Activated CD4-positive, alpha-beta T cell treated with anti-CD3 and anti-CD28 coated beads, Interleukin-2, amount 10 ng/mL, durations not matched to agents 24 days and 14 days (primary cell): ENCODE measurements at regions not wholly inside any gene's neighbourhood (a gene's known extent, or its start where the extent isn't known, plus 50 kb on each side); places are given as distances from the start of the nearest gene placed in this dataset.
A peak's percentile ranks its signal among the peaks of the same experiment; 100 is the strongest.
"Not testable (repeated sequence)": the region's sequence is repeated elsewhere in the genome, so short reads cannot be mapped to it uniquely, and the experiment has no call there.

Experiments
- DNase-seq: peaks from one replicate; pipeline ENCODE4 v3.0.0; 2022
- H3K27ac Mint-ChIP-seq: one replicate; pipeline ENCODE4 v1.8.0; 2022; ENCODE audit warnings: mild to moderate bottlenecking, mixed read lengths
- H3K27me3 Mint-ChIP-seq: one replicate; pipeline ENCODE4 v1.8.0; 2022; ENCODE audit warnings: mixed read lengths
- H3K36me3 Mint-ChIP-seq: one replicate; pipeline ENCODE4 v1.8.0; 2022; ENCODE audit warnings: low read depth, mild to moderate bottlenecking, mixed read lengths
- H3K4me1 Mint-ChIP-seq: one replicate; pipeline ENCODE4 v1.8.0; 2021; ENCODE audit warnings: mixed read lengths
- H3K4me3 Mint-ChIP-seq: one replicate; pipeline ENCODE4 v1.8.0; 2022; ENCODE audit warnings: mild to moderate bottlenecking, moderate library complexity, mixed read lengths
- H3K9me3 Mint-ChIP-seq: one replicate; pipeline ENCODE4 v1.8.0; 2021; ENCODE audit warnings: mixed read lengths
- intact Hi-C: fragments of 100-400 bp; cut with micrococcal nuclease; formaldehyde crosslinking; loops from one replicate; pipeline ENCODE4 v1.15.1; 2023

DNA sequence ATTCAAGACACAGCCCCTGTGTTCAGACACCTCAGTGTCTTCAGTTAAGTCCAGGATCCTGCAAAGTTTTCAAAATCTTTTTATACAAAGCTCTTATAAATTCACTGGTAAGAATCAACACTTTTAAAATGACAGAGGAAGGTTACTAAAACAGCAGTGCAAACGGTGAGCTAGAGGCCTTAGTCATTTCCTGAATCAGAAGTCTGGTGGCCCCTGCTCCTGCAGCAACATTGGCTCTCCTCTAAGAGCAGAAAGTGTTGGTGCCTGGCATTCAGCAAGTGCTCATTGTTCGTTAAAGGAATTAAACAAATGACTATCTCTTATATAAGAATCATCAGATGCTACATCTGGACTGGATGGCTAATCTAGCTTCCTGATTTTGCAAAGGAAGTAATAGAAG lies 282.9 kb downstream of the PTGER3 start:
- Mint-ChIP-seq H3K27me3 (no peaks in the 10 kb centered on the region), H3K4me3 (no peak overlapping the region), H3K36me3 (no peaks in the 10 kb centered on the region), H3K9me3 (no peaks in the 10 kb centered on the region), H3K27ac (no peak overlapping the region), H3K4me1 (no peaks in the 10 kb centered on the region)
- DNase-seq = peak; percentile 60
- intact Hi-C loops = no loop called here

DNA sequence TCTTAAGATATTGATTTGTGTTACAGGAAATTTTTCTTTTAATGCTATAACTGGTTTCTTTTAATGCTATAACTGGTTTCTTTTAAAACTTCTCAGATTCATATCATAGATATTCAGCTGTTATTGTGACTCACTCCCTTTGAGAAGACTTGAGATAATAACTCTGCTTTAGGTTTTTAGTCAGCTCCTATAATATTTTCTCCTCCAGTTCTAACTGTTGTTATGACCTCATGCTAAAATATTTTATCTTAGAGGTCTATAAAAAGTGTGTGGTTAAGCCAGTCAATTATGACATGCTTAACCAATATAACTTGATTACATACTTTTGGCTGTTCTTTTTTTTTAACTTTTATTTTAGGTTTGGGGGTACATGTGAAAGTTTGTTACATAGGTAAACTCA lies 280.2 kb downstream of the PTGER3 start:
- Mint-ChIP-seq H3K27ac (no peak overlapping the region), H3K27me3 (no peaks in the 10 kb centered on the region), H3K36me3 (no peaks in the 10 kb centered on the region), H3K4me3 (no peak overlapping the region), H3K4me1 (no peaks in the 10 kb centered on the region), H3K9me3 (peaks cover 11% of the 10 kb centered on the region)
- no peak for DNase-seq
- intact Hi-C loops = no loop called here

DNA sequence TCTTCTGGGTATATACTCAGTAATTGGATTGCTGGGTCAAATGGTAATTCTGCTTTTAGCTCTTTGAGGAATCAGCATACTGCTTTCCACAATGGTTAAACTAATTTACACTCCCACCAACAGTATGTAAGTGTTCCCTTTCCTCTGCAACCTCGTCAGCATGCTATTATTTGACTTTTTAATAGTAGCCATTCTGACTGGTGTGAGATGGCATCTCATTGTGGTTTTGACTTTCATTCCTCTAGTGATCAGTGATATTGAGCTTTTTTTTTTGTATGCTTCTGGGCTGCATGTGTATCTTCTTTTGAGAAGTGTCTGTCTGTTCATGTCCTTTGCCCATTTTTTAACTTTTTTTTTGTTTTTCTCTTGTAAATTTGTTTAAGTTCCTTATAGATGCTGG lies 279.4 kb downstream of the PTGER3 start:
- Mint-ChIP-seq H3K9me3 (peaks cover 11% of the 10 kb centered on the region), H3K4me3 (no peak overlapping the region), H3K36me3 (no peaks in the 10 kb centered on the region), H3K4me1 (no peaks in the 10 kb centered on the region), H3K27me3 (no peaks in the 10 kb centered on the region), H3K27ac (no peak overlapping the region)
- intact Hi-C loops = no loop called here
- no peak for DNase-seq

DNA sequence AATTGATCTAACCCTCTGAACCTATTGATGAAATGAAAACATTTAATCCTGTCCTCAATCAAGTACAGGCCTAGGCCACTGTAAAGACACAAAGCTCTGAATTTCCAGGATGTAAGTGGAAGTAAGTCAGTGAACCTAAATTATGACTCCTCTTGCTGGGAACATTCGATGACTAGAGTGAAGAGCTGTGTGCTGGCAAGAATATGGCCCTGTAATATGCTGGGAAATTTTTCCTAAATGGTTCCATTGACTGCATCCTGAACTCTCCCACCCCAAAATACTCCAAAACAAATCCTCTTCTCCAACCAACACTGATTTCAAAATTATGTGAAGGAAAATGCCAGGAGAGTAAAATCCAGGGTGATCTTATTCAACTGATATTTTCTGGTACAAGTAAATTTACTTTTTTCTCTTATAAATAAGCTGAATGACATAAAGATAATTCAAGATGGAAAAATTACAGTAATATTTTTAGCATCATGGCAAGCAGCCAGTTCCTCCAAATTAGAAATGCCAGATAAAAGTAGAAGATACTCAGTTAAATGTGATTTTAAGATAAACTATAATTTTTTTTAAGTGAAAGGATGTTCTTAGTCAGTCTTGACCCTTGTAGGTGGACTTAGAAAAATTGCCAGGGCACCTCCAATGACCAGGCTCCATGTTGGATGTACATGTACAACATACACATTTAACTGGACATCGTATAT lies 269.4 kb downstream of the PTGER3 start:
- no peak overlapping the region for H3K27ac Mint-ChIP-seq
- no peaks in the 10 kb centered on the region for H3K4me1 Mint-ChIP-seq
- no peaks in the 10 kb centered on the region for H3K27me3 Mint-ChIP-seq
- no peak for DNase-seq
- H3K36me3 Mint-ChIP-seq = no peaks in the 10 kb centered on the region
- H3K9me3 Mint-ChIP-seq = no peaks in the 10 kb centered on the region
- intact Hi-C loops = no loop called here
- no peak overlapping the region for H3K4me3 Mint-ChIP-seq

DNA sequence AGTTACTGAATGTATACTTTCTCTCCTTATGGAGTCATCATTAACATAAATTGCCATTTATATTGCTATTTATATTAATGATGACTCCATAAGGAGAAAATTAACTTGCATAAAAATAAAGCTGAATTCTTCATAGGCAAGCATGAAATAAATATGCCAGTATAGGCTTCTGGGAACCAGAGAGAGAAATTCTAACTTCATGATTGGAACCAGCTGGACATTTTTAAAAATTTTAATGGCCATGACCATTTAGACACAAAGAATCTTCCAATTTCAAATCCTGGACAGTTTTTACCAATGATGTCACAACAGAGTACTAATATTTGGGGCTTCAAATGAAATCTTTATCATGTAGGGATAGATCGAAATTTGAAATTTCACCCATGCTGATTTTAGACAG lies 268.7 kb downstream of the PTGER3 start:
- DNase-seq = no peak
- Mint-ChIP-seq H3K27me3 (no peaks in the 10 kb centered on the region), H3K27ac (no peak overlapping the region), H3K4me1 (no peaks in the 10 kb centered on the region), H3K9me3 (no peaks in the 10 kb centered on the region), H3K36me3 (no peaks in the 10 kb centered on the region), H3K4me3 (no peak overlapping the region)
- intact Hi-C loops = no loop called here

DNA sequence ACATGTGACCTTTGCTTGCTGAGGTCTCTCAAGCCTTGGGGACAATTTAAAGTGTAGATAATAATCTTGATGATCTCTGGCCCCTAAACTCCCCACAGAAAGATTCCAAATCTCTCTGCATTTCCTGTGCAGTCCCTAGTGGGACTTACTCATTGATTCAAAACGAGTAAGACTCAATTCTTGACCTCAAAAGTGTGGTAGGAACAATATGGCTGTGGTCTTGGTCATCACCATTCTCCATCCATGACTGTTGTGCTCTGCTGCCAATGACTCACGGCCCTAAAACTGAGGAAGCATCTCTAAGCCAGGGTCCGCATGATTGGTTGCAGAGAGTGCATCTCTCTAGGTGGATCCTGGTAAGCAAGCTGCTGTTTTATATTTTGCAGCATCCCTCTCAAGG lies 268.0 kb downstream of the PTGER3 start:
- no peak for DNase-seq
- Mint-ChIP-seq H3K4me1 (no peaks in the 10 kb centered on the region), H3K36me3 (no peaks in the 10 kb centered on the region), H3K27ac (no peak overlapping the region), H3K4me3 (no peak overlapping the region), H3K9me3 (no peaks in the 10 kb centered on the region), H3K27me3 (no peaks in the 10 kb centered on the region)
- intact Hi-C loops = no loop called here

DNA sequence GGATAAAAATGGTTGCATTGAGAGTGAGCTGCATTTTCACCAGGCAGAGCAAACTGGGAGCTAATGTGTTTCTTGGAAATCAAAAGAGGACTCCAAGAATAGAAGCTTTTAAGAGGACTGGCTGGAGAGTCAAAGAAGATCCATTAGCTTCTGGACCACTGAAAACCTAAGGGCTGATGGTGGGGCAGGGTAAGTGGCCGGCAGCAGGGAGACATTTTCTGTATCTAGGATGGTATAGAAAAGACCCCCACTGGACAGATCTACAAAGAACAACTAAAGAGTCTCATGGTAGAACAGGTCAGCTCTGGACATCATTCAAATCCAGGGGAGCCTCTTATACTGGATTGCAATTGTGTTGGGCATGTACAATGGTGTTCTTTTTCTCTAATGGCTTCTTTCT lies 262.3 kb downstream of the PTGER3 start:
- Mint-ChIP-seq H3K9me3 (no peaks in the 10 kb centered on the region), H3K4me1 (no peaks in the 10 kb centered on the region), H3K36me3 (no peaks in the 10 kb centered on the region), H3K27me3 (no peaks in the 10 kb centered on the region), H3K4me3 (no peak overlapping the region), H3K27ac (no peak overlapping the region)
- intact Hi-C loops = no loop called here
- DNase-seq = no peak

DNA sequence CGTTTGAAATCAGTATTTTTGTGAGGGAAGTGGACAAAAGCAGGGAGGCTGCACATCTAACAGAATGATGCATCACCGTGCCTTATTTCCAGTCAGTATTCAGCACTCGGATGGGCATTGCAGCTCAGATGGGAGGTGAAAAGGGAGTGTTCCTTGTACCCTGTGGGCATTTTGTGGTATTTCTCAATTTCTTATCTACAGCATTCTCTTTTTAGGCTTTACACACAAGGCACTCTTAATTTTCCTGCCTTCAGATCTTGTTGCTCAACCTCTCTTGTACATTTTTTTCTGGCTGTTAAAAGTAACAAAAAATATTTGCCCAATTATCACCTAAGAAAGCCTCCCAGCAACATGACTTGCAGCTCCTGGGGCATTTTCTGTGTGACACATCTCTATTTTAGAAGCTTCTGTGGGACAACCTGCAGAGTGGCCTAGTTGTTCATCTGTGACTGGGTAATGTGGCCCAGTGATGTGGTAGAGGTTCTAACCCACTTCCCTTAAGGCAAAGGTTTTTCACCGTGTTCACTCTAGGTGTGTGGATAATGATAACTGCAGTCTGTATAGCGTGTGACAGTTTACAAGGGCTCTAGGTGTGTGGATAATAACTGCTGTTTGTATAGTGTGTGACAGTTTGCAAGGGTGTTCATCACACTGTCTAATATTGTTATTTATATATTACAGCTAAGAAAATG lies 257.2 kb downstream of the PTGER3 start:
- no peak overlapping the region for H3K4me3 Mint-ChIP-seq
- intact Hi-C loops = no loop called here

DNA sequence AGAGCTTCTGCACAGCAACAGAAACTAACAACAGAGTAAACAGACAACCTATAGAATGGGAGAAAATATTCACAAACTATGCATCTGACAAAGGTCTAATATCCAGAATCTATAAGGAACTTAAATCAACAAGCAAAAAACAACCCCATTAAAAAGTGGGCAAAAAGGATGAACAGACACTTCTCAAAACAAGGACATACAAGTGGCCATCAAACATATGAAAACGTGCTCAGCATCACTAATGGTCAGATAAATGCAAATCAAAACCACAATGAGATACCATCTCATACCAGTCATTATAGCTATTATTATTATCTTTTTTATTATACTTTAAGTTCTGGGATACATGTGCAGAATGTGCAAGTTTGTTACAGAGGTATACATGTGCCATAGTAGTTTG lies 252.6 kb downstream of the PTGER3 start:
- DNase-seq, H3K4me3 Mint-ChIP-seq, H3K36me3 Mint-ChIP-seq, H3K27ac Mint-ChIP-seq, intact Hi-C loops, H3K4me1 Mint-ChIP-seq, H3K27me3 Mint-ChIP-seq, H3K9me3 Mint-ChIP-seq: not testable (repeated sequence)

More for the DNA sequence above, 257.2 kb downstream of the PTGER3 start:
- Mint-ChIP-seq H3K4me1 (no peaks in the 10 kb centered on the region), H3K36me3 (no peaks in the 10 kb centered on the region), H3K27ac (no peak overlapping the region), H3K9me3 (no peaks in the 10 kb centered on the region), H3K27me3 (no peaks in the 10 kb centered on the region)
- no peak for DNase-seq

DNA sequence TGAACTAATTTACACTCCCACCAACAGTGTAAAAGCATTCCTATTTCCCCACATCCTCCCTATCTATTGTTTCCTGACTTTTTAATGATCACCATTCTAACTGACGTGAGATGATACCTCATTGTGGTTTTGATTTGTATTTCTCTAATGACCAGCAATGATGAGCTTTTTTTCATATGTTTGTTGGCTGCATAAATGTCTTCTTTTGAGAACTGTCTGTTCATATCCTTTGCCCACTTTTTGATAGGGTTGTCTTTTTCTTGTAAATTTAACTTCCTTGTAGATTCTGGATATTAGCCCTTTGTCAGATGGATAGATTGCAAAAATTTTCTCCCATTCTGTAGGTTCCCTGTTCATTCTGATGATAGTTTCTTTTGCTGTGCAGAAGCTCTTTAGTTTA lies 251.3 kb downstream of the PTGER3 start:
- H3K4me1 Mint-ChIP-seq, intact Hi-C loops, H3K9me3 Mint-ChIP-seq, H3K36me3 Mint-ChIP-seq, H3K27ac Mint-ChIP-seq, DNase-seq, H3K27me3 Mint-ChIP-seq, H3K4me3 Mint-ChIP-seq: not testable (repeated sequence)

DNA sequence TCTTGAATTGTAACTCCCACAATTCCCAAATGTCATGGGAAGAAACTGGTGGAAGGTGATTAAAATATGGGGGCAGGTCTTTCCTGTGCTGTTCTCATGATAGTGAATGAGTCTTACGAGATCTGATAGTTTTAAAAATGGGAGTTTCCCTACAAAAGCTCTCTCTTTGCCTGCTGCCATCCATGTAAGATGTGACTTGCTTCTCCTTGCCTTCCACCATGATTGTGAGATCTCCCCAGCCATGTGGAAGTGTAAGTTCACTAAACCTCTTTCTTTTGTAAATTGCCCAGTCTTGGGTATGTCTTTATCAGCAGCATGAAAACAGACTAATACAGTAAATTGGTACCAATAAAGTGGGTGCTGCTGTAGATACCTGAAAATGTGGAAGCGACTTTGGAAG lies 245.0 kb downstream of the PTGER3 start:
- H3K4me1 Mint-ChIP-seq, H3K9me3 Mint-ChIP-seq, intact Hi-C loops, H3K4me3 Mint-ChIP-seq, H3K27me3 Mint-ChIP-seq, H3K36me3 Mint-ChIP-seq, DNase-seq, H3K27ac Mint-ChIP-seq: not testable (repeated sequence)

DNA sequence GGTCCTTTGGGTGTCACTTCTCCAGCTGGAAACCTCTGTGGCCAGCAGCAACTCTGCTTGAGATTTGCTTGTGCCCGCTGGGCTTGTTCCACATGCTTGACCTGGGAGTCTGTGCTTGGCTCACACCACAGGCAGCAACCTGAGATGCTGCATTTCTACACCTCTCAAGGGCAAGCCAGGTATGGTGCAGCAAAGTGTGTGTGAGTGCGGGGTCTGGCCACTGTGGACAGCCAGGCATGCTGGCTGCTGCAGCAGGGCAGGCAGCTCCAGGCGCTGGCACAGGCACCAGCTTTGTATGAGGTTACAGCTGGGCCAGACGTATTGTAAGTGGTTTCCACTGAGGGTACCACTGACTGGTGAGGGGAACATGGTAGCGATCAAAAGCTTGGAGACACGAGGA lies 242.0 kb downstream of the PTGER3 start:
- Mint-ChIP-seq H3K36me3 (no peaks in the 10 kb centered on the region), H3K27me3 (no peaks in the 10 kb centered on the region), H3K4me1 (no peaks in the 10 kb centered on the region), H3K4me3 (no peak overlapping the region), H3K27ac (no peak overlapping the region), H3K9me3 (peaks cover 7% of the 10 kb centered on the region)
- no peak for DNase-seq
- intact Hi-C loops = no loop called here

DNA sequence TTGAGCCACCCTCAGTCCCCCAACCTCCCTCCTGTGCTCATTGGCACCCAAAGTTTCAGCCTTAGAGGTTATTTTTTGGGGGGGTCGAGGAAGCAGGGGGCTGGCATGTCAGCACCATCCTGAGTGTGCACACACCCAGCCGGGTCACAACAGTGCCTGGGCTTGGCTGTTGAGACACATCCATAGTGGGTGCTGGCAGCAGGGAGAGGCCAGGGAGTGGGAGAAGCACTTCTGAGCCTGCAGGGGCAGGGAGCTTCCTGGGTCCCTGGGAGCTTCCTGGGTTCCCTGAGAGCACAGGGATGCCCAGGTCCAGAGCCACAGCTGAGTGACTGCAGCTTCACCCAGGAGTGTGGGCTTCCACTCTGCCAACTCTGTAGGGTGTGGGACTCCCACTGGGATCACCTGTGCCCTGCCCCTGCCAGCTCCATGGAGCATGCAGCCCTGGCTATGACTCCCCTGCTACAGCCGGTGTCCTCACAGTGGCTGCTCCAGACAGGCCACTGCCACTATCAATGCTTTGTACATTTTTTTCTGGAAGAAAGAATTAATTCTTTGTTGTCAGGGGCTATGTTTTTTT lies 240.4 kb downstream of the PTGER3 start:
- H3K27ac Mint-ChIP-seq = no peak overlapping the region
- DNase-seq = no peak
- H3K9me3 Mint-ChIP-seq = peaks cover 7% of the 10 kb centered on the region
- no peaks in the 10 kb centered on the region for H3K27me3 Mint-ChIP-seq
- intact Hi-C loops = no loop called here
- no peaks in the 10 kb centered on the region for H3K36me3 Mint-ChIP-seq
- no peak overlapping the region for H3K4me3 Mint-ChIP-seq
- H3K4me1 Mint-ChIP-seq = no peaks in the 10 kb centered on the region

DNA sequence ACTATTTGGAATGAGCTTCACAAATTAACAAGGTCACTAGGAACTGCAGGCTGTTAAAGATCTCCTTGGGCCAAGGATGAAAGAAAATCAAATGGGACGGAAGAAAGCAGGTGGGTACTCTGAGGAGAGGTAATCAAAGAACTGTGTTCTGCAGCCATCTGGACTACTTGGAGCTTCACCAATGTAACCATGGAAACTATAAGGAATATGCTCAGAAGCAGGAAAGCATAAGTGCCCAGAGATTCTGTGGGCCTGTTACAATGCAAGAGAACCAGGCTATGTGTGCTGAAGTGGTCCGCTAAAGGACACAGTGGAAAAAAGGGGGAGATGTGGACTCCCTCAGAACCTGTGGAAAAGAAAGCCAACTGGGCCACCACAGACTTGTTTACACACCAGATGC lies 238.5 kb downstream of the PTGER3 start:
- no peaks in the 10 kb centered on the region for H3K36me3 Mint-ChIP-seq
- no peak overlapping the region for H3K27ac Mint-ChIP-seq
- no peaks in the 10 kb centered on the region for H3K4me1 Mint-ChIP-seq
- H3K9me3 Mint-ChIP-seq = no peaks in the 10 kb centered on the region
- intact Hi-C loops = no loop called here
- no peaks in the 10 kb centered on the region for H3K27me3 Mint-ChIP-seq
- no peak overlapping the region for H3K4me3 Mint-ChIP-seq
- DNase-seq = no peak

DNA sequence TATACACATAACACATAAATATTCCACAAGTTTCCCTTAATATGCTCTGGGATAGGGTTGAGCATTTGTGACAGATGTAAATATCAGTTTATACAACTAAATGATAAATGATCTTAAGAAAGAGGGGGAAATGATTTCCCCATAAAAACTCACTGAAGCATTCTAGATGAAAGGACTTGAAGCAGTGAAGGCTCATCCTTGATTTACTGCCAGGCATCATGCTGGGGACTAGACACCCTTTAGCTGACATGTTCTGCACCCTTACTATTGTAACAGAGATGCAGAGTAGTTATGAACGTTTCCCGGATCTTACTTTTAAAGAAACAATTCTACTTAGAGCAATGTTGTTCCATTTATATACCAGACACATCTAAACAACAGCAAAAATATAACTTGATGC lies 235.8 kb downstream of the PTGER3 start:
- H3K27me3 Mint-ChIP-seq = no peaks in the 10 kb centered on the region
- intact Hi-C loops = no loop called here

More for the DNA sequence above, 235.8 kb downstream of the PTGER3 start:
- no peak for DNase-seq
- H3K27ac Mint-ChIP-seq = no peak overlapping the region
- H3K36me3 Mint-ChIP-seq = no peaks in the 10 kb centered on the region
- H3K4me1 Mint-ChIP-seq = no peaks in the 10 kb centered on the region
- H3K9me3 Mint-ChIP-seq = no peaks in the 10 kb centered on the region
- no peak overlapping the region for H3K4me3 Mint-ChIP-seq
